GM18508 (cell line): ENCODE measurements at regions not wholly inside any gene's neighbourhood (a gene's known extent, or its start where the extent isn't known, plus 50 kb on each side); places are given as distances from the start of the nearest gene placed in this dataset.

Experiments
- ATAC-seq: cut with Tn5 transposase; IDR thresholded peaks from one replicate; pipeline ENCODE4 v1.9.1; 2021; ENCODE audit warnings: moderate number of reproducible peaks; ENCODE audit not compliant: insufficient read depth, unreplicated experiment

DNA sequence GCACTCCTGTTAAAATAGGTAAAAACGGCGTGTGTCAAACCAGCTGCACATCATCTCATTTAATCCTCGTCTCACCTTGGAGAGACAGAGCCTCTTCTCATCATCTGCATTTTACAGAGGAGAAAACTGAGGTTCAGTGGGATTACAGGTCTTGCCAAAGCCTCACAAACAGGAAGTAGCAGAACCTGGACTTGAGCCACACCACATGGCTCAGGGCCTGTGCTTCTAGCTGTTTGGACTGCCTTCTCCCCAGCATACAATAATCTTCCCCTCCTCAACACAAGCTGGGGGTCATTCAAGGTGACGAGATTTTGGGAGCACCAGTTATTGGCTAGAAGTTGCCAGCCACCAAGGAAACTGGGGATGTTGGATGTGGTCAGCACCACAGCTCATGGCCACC is 167.9 kb upstream of the ZC3H12A start:
- no peak for ATAC-seq

DNA sequence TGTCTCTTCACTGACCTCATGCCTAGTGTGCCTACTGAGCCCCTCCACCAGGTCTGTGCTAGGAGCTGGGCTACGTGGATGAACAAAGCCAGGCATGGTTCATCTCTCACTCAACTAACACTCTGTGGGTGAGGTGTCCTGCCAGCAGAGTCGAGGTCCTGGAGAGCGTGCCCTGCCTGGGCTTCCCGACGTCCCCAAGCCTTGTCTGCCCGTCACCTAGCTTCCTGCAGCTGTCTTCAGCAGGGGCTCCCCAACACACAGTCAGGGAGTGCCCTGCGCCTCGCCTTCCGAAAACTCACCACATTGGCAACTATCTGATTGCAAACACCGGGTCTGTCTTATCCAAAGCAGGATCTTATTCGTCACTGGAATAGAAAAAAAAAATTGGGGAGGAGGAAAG is 167.5 kb upstream of the ZC3H12A start:
- ATAC-seq = no peak

DNA sequence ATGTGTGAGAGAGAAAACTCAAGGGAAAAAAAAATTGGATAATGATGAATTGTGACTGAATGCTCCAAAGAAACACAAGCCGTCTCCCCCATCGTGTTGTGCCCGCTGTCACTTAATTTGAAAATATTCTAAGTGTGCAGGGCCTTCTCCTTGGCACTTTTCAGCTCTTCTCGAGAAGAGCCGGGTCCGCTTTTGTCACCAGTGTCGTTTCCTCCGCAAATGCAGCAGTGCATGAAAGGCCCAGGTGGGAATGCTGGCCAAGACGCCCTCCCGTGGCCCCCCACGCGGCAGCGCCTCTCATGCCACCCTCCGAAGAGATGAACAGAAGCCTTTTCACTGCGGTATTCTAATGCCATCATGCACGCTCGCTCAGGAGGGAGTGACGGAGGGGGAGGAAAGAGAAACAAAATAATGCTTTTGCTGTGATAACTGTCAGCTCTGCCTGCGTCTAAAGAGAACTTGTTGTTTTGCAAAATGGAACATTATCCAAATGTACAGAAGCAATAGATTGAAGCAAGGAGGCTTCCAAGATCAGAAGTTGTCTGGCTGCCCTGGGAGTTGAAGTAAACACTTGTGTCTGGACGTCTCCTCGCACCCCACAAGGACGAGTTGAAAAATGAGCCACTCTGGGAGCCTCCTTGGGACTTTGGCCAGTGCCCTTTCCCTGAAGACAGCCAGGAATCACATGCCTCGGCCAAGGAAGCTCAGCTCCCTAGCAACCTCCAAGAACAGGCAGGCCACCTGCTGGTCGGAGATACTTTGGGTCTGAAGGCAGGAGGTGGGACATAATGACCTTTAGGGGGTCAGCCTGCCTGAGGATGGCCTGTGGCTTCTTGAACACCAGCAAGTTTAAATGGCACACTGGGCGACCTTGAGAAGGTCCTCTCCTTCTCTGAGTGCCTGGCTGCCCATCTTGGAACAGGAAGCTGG is 166.1 kb upstream of the ZC3H12A start:
- ATAC-seq = no peak

DNA sequence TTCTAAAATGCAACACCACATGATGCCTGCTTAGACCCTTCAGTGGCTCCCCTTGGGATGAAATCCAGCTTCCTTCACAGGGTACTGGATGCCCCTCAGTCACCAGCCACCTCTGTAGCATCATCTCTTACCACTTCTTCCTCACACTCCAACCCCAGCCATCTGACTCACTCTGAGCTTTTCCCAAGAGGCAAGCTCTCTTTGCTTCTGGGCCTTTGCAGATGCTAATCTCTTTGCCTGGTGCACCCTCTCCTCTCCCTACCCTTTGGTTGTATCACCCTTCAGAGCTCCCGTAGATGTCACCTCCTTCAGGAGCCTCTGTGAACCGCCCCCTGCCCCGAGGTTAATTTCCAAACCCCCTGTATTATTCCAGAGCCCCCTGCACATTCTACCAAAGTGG is 164.8 kb upstream of the ZC3H12A start:
- no peak for ATAC-seq

DNA sequence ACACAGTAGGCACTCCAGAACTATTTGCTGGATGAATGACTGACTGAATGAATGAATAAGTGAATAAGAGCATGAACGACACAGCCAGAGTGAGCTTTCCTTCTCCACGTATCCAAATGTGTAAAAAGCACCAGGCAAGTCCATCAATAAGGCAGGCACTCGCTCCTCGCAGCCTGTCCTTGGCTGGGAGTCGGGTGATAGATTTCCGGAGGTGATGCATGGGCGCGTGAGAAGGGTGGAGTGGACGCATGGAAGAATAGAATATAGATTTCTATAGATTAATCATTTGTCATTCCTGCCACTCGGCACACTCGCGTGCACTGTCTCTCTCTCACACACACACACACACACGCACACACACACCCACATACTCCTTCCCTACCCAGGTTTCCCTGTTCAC is 164.3 kb upstream of the ZC3H12A start:
- ATAC-seq = no peak

DNA sequence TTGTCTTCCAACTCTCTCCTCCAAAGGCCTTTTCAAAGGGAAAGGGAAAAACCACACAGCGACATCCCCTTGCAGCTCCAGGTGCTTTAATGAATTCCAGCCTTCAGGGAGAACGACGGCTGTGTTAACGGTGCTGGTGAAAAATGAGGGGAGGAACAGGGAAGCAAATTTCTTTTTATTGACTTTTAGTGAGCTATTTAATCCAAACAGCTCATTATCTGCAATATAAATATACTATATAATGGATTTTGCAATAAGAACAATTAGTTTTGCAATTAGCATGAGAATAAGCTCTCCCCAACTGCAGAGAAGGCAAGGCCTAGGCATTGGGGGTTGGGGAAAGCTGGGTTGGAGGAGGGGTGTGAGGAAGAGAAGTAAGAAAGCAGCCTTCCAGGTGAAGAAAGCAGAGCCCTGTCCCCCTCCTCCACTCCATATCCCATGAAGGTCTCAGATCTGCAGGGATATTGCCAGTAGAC is 159.0 kb upstream of the ZC3H12A start:
- no peak for ATAC-seq

DNA sequence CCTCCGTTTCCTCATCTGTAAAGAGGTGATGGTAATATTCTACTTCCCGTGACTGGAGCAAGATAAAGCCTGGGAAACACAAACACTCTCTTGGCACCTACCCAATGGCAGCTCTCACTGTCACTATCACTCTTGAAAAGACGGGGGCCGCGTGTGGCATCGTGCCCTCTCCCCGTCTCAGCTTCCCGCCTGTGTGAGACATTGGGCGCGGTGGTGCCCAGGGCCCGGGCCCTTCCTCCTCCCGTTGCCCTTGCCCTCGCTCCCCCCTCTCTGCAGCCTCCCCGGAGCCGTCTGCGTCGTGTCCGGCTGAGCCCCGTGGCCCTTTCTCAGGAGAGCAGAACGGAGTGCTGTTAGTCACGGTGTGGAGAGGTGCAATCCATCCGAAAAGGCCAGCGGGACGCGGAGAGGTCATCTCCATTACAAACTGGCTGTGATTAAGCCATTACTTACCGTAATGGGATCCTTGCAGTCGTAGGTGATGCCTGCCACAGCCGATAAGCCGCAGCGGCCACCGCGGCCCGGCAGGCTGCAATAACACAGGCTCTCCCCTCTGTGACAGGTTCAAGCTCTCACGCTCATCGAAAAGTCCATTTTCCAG is 156.4 kb upstream of the ZC3H12A start:
- ATAC-seq = no peak

DNA sequence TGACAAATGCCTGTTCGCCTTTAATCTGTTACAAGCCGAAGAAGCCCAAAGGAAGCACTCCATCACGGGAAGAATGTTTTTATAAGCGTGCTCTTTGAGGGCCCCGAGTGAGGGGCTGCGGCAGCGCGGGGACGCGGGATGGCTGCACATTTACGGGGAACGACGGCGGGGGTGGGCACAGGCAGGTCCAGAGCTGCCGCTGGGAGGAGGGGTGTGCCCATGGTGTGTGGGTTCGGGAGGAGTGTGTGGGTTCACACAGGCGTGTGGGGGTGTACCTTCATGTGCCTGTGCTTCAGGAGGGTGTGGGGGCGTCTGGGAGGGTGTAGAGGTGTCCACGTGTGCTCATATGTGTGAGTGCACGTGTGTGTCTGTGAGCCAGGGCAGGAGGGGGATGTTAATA is 155.9 kb upstream of the ZC3H12A start:
- ATAC-seq = no peak

DNA sequence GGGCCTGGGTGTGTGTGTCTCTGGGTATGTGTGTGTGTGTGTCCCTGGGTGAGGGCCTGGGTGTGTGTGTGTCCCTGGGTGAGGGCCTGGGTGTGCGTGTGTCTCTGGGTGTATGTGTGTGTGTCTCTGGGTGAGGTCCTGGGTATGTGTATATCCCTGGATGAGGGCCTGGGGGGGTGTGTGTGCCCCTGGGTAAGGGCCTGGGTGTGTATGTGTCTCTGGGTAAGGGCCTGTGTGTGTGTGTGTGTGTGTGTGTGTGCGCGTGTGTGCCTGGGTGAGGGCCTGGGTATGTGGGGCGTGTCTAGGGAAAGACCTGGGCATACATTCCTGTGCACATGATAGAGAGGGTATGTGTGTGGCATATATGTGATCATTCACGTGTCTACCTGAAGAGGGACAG is 155.1 kb upstream of the ZC3H12A start:
- no peak for ATAC-seq

DNA sequence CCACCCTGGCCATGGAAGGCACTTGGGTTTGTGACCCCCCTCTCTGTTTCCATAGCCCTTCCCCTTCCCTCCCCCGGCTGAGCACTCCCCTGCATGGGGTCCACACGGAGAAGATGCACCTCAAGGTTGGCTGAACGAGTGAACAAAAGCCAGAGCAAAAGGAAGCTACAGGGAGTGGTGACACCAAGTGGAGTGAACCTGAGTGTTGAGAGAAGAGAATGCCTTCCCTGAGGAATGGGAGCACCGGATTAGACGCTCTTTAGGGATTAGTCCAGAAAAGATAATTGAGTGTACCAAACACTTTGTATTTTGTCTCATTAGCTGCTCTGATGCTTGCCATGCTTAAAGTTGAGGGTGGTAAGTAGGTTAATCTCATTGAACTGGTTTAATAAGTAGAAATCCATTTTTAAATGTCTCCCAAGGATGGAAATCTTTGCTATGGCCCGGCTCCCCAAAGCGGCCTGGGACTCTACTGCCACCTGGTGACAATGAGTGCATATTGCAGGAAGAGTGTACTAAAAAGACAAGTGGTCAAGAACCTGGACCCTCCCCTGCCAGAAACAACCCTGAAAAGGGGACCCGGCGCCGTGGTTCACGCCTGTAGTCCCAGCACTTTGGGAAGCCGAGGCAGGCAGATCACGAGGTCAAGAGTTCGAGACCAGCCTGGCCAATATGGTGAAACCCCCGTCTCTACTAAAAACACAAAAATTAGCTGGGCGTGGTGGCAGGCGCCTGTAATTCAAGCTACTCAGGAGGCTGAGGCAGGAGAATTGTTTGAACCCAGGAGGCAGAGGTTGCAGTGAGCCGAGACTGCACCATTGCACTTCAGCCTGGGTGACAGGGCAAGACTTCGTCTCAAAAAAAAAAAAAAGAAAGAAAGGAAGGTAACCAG is 150.6 kb upstream of the ZC3H12A start:
- no peak for ATAC-seq

DNA sequence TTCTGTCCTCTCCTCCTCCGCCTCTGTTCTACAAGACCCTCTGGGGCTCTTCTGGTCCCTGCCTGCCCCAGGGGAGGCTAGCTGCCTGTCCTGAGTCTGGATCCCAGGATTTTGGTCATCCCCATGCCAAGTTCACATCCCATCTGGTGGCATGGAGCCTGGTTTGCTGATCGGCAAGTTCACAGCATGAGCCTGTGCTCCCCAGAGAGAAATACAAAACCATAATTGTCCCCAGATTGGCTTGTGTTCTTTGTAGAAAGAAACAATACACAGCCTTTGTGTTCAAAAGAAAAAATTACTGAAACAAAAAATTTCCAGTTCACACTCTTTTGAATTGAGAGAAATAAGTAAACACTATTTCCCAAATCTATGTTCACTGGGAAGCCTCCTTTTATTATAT is 149.4 kb upstream of the ZC3H12A start:
- no peak for ATAC-seq

DNA sequence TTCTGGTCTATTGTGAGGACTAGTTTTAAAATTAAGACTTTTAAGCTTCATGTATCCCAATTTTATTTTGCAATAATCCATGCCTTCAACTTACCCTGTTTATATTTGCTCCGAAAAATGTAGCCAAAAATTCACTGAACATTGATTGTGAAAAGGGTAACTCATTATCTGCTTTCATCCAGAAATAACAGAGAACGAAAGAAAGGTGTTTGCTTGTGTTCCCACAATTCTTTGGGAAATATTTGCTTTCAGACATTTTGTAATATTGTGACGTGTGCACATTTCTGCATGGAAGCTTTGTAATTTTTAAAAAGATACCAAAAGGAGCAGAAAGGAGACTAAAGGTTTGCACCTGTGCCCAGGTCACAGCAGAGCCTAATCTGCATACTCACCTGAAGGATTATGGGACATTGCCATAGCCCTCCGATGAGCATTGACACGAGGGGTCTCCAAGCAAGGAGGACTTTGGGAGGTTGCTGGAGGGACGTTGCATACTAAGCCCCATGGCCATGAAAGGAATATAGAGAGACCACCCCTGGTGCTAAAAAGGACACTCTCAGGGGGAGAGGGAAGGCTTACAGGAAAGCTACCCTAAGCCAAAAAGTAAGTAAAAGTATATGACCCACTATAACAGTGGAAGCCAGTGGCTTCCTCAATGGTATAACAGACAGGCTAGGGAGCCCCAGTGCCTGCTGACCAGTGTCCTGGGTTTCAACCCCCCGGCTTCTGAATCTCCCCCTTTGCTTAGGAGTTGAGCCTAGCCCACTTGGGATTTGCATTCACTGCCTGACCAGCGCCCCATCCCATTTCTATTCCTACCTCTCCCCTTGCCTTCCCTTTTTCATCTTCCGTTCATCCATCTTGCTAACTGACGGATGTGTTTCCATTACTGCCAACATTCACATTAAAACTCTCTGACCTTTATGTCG is 148.6 kb upstream of the ZC3H12A start:
- ATAC-seq = no peak

DNA sequence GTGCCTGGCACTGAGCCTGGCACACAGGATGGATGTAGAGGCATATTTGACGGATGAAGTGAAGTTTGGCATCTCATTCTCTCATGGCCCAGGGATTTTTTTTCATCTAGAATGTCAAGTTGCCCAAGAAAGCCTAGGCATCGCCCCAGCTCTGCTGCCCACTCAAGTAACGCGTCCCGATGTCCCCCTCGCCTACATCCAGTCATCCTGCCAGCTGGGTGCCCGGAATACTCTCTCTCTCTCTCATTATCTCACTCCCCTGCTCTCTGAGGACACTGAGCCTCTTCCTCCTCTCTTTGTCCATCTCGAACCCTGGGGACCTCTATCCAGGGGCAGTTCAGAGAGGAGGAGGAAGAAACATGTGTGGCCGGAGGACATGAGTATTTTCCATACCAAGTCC is 142.3 kb upstream of the ZC3H12A start:
- no peak for ATAC-seq

DNA sequence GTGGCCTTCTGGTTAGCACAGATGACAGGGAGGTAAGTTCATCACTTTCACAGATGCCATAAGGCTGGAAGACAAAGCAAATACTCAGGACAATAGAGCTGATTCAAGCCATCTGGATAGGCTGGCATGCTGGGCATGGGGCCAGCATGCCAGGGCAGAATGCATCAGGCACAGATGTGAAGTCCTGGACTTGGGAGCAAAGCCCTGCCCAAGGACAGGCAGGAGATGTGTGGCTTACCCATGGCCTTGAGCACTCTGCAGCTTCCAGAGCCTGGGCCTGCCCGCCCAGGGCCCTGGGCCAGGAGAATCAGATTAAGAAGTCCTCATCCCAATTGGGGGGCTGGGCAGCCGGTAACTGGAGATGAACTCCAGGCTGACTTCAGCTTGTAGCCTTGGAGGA is 135.7 kb upstream of the ZC3H12A start:
- no peak for ATAC-seq

DNA sequence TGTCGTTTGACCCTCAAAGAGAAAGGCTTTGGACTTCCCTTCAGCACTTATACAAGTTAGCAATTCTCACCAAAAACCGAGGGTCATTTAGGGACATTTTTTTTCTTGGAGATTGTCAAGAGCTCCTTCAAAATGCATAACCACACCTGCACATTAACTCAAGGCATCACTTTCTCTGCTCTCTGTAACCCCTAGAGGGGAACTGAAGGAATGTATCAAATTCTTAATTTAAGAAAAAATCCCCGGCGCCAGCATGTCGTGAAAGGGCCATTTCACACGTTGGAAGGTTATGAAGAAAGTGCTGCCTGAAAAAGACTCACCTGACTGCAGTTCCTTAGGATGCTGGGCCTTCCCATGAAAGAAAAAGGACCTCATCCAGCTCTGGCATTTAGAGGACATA is 131.6 kb upstream of the ZC3H12A start:
- ATAC-seq = no peak

DNA sequence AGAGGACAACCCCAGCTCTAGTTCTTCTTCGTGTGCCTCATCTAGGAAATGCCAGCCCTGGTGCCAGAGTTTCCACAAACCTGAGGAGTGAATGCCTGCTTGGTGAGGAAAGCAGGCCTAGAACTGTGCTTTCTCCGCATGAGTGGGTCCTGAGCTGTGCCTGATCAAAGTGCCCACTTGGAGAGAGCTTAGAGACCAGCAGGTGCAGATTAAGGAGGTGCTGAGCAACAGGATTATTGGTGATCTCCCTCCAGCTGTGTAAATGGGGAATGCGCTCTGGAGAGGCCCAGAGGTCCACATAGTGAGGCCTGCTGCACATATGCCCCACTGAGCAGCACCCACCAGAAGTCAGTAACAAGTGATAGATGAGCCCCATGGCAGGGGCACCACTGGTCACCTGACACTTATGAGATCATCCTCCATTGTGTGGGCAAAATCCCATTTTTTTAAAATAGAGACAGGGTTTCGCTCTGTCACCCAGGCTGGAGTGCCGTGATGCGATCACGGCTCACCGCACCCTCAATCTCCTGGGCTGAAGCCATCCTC is 127.2 kb upstream of the ZC3H12A start:
- no peak for ATAC-seq

DNA sequence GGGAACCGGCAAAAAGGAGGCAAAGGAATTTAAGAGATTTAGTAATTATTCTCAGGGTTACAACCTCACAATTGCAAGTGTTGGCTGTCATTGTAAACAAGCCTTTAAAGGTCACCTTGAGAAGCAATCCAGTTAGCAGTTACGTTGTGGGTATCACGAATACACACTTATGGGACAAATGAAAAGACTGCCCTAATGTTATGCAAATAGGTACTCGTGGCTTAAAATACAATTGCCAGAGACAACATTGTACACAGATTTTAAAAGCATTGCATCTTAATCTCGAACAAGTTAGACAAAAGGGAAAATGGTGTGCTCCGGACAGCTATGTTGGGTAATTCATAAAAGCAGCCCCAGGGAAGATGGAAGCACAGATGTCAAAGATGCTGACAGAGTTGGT is 120.5 kb upstream of the ZC3H12A start:
- no peak for ATAC-seq

DNA sequence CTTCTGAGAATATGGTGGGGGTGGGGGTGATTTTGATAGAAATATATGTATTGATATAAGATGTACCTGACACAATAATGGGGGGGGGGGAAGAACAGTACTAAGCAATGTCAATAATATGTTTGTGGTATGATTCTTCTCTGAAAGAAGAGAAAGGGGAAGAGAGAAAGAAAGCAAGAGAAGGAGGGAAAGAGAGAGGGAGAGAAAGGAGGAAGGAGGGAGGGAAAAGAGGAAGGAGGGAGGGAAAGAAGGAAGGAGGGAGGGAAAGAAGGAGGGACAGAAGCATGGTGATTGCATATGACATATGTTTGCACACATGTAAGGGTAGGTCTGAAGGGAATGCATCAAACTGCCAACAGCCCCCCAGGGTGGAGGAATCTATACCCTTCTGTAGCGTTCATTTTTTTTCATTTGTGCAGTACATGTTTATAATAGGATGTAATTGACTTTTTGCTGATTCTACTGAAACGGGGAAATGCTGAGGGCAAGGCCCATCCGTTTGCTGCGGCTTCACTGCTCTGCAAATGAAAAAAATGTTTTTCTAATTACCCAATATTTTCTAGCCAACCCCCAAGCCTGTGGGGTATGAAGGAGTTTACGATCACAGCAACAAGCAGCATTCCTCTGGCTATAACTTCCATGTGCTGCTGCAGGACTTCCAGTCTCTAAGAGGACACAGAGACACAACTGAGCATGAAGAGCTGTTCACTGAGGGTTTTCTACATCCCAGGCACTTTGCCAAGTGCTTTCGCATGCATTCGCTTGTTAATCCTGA is 119.3 kb upstream of the ZC3H12A start:
- no peak for ATAC-seq

DNA sequence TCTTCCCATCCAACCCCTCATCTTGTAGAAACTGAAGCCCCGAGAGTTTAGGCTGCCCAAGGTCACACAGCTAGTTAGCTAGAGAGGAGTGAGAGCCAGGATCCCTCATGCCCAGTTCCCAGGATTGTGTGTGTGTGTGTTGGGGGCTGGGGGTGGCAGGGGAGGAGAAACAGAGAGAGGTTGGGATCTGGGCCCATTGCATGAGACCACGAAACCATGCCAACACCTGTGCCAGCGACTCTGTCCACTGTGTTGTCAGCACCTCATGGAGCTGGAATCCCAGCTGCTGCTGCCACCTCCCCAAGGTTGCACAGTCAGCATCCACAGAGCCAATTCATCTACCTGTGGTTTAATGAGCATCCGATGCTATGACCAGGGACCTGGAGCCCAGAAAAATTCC is 115.4 kb upstream of the ZC3H12A start:
- no peak for ATAC-seq
